GM18907 (cell line): ENCODE measurements at regions not wholly inside any gene's neighbourhood (a gene's known extent, or its start where the extent isn't known, plus 50 kb on each side); places are given as distances from the start of the nearest gene placed in this dataset.
"Not testable (repeated sequence)": the region's sequence is repeated elsewhere in the genome, so short reads cannot be mapped to it uniquely, and the experiment has no call there.

Experiments used
- ATAC-seq: cut with Tn5 transposase; IDR thresholded peaks from one replicate; pipeline ENCODE4 v1.9.1; 2021; ENCODE audit warnings: mild to moderate bottlenecking, moderate library complexity; ENCODE audit not compliant: unreplicated experiment

GRCh38 chr13:58714016-58714415, 1082.5 kb downstream of the PCDH17 start:
- ATAC-seq: not testable (repeated sequence)

GRCh38 chr13:58721273-58721672, 1089.7 kb downstream of the PCDH17 start:
- ATAC-seq: no peak

GRCh38 chr13:58728126-58728525, 1096.6 kb downstream of the PCDH17 start:
- ATAC-seq: no peak

DNA sequence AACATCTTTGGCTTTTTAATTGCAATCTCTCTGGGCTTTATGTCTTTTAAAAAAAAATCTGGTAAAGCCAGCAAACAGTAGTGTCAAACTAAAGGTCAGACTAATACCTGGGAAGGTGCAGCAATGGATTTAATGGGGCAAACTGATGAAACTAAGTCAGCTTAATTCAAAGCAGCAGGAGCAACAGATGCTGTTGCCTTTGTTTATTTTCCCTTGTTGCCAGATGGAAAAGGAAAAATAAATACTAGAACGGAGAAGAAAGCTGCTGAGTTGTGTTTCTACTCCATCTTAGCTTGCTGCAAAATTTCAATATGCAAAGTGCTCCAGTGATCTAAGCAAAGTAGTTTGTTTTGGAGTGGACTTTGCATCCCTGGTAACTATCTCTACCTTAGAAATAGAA, 1097.8 kb downstream of the PCDH17 start:
- ATAC-seq: no peak

- ATAC-seq: no peak
Observed at GRCh38 chr13:58744686-58745085, 1113.1 kb downstream of the PCDH17 start.

GRCh38 chr13:58767566-58767965, 1136.0 kb downstream of the PCDH17 start:
- no peak for ATAC-seq

DNA sequence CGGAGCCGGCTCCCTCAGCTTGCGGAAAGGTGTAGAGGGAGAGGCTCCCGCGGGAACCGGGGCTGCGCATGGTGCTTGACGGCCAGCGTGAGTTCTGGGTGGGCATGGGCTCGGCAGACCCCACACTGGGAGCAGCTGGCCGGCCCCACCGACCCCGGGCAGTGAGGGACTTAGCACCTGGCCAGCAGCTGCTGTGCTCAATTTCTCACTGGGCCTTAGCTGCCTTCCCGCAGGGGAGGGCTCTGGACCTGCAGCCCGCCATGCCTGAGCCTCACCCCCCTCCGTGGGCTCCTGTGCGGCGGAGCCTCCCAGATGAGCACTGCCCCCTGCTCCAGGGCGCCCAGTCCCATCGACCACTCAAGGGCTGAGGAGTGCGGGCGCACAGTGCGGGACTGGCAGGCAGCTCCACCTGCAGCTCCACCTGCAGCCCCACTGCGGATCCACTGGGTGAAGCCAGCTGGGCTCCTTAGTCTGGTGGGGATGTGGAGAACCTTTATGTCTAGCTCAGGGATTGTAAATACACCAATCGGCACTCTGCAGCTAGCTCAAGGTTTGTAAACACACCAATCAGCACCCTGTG, 1141.8 kb downstream of the PCDH17 start:
- no peak for ATAC-seq

DNA sequence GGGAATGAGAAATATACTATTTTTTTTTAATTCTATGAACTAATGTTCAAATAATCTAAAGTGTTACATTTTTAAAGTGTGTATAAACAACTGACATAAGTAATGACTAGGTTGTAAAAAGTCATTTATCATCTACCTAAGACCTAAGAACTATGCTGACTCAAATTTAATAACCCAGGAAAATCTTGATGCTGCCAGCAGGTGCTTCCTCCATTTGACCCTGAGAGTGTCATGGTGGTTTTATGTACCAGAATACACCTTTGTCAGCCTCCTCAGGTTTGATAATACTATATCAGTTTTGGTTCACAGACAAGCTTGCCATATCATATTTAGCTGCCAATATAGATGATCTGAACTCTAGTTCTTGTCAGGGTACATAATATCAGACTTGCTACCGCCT, 1151.2 kb downstream of the PCDH17 start:
- no peak for ATAC-seq

- no peak for ATAC-seq
Observed at GRCh38 chr13:58792854-58793253, 1161.3 kb downstream of the PCDH17 start.

DNA sequence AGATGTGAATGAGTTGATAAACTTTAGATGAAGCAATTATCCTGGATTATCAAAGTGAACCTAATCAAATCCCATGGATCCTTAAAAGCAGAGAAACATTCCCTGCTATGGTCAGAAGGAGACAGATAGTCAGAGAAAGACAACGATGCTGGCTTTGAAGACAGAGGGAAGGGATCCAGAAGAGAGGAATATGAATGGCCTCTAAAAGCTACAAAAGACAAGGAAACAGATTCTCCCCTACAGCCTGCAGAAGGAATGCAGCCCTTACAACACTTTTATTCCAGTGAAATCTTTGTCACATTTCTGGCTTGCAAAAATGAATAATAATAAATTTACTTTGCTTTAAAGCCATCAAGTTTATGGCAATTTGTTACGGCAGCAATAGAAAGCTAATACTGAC, 1164.2 kb downstream of the PCDH17 start:
- no peak for ATAC-seq

DNA sequence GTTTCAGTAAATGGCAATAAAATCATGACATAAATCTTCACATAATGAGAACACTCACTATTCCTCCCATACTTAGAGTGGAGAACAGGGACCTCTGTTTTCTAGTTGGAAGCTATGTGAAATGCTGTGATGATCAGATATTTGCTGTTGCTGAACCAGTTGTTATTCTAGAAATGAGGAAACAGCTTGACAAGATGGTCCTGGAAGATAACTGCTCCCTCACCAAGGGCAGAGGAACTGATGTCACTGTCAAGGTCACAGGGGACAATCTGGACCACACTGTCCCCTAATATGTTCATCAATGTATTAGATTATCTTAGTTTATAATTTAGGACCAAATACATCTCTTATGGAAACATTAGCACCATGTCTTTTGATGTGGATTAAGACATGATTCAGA, 1173.3 kb downstream of the PCDH17 start:
- ATAC-seq: no peak

DNA sequence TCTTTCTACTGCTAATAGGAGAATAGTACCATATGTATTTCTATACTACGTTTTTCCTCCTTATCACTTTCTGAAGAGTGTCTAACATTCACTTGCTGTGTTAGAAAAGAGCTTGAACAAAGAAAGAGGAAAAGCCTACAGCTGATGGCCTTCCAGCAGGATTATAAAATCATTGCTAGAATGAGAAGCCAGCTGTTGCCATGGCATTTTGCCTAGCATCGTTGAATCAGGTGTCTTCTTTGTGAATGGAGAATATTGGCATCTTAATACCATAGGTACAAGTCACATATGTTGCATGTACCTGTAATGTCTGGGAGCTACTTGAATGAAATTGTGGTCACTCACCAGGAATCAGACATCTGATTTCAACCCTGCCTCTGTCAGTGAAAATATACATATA, 1174.9 kb downstream of the PCDH17 start:
- no peak for ATAC-seq

DNA sequence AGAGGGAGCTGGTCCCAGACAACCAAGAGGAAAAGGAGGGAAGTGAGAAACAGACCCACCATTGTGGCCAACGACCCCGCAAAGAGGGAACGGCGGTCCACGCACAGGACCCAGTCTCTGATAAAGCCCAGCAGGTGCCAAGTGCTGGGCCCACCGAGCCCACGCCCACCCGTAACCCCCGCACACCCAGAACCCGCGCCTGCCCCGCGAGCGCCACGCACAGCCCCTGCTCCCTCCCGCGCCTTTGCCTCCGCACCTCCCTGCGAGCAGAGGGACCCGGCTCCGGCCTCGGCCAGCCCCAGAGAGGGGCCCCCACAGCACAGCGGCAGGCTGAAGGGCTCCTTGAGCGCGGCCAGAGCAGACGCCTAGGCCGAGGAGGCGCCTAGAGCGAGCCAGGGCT, 1192.2 kb downstream of the PCDH17 start:
- no peak for ATAC-seq

- ATAC-seq: no peak
Observed at GRCh38 chr13:58827904-58828303, 1196.4 kb downstream of the PCDH17 start.

- no peak for ATAC-seq
Observed at GRCh38 chr13:58830841-58831240, 1199.3 kb downstream of the PCDH17 start.

- no peak for ATAC-seq
Observed at GRCh38 chr13:58838615-58839014, 1207.1 kb downstream of the PCDH17 start.

GRCh38 chr13:58843071-58843470, 1211.5 kb downstream of the PCDH17 start:
- no peak for ATAC-seq

DNA sequence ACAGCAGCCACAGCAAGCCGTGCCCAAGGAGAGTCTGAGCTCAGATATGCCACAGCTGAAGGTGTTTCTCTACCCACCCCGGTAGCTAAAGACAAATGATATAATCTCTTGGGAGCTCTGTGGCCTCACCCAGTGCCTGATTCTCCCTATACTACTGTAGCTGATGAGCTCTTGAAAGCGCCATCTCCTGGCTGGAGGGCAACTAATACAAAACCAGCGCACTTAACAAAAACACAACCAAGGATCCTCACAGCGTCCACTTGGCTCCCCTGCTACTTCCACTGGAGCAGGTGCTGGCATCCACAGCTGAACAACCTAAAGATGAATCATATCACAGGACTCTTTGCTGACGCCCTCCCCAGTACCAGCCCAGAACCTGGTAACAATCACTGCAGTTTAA, 1212.0 kb downstream of the PCDH17 start:
- no peak for ATAC-seq

- ATAC-seq: no peak
Observed at GRCh38 chr13:58850161-58850560, 1218.6 kb downstream of the PCDH17 start.

GRCh38 chr13:58852076-58852475, 1220.5 kb downstream of the PCDH17 start:
- no peak for ATAC-seq

GRCh38 chr13:58855283-58855682, 1223.7 kb downstream of the PCDH17 start:
- no peak for ATAC-seq

- no peak for ATAC-seq
Observed at GRCh38 chr13:58858870-58859371, 1227.4 kb downstream of the PCDH17 start.

DNA sequence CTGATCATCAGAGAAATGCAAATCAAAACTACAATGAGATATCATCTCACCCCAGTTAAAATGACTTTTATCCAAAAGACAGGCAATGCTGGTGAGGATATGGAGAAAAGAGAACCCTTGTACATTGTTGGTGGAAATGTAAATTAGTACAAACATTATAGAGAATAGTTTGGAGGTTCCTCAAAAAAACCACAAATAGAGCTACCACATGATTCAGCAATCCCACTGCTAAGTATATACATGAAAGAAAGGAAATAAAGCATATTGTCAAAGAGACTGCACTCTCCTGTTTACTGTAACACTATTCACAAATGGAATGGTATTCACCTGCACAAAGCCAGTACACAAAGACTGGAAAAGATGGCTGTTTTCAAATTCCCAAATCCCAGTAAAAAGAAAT, 1233.7 kb downstream of the PCDH17 start:
- ATAC-seq: no peak
